Suppressor macrophage treated with lipopolysaccharide for 4 hours (primary cell): ENCODE measurements at regions not wholly inside any gene's neighbourhood (a gene's known extent, or its start where the extent isn't known, plus 50 kb on each side); places are given as distances from the start of the nearest gene placed in this dataset.
A peak's percentile ranks its signal among the peaks of the same experiment; 100 is the strongest.

ENCODE experiments used
- DNase-seq: peaks from one replicate; pipeline ENCODE4 v3.0.0-alpha.2; 2020

DNA sequence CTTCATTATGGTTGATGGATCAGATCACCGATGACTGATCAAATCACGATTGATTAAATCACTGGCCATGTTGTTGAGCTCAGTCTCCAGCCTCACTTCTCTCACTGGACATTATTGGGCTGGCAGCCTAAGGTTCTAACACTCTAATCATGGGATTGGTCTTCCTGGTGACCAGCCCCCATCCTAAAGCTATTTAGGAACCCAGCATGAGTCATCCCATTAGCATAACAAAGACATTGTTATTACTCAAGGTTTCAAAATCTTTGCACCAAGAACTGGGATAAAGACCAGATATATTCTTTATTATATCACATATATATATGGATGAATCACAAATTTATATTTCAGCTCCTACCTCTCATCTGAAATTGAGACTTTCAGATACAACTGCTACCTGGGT is 272.1 kb upstream of the IL12B start:
- no peak for DNase-seq

- DNase-seq: no peak
Observed at GRCh38 chr5:159605585-159605984, 275.3 kb upstream of the IL12B start.

DNA sequence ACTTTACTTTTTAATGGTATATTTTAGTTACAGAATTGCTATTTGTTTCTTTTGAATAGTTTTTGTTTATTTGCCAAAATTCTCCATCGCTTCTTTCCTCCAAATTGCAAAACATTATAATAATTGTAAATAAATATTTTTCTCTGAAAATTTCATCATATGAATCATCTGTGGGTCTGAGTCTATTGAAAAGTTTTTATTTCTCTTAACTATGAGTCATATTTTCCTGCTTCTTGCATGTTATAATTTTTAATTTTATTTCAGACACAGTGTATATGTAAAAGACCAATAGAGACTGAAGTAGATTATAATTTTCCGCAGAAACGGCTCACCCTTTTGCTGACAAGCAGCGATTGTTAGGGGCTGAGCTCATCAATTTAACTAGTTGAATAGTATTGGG is 279.1 kb upstream of the IL12B start:
- no peak for DNase-seq

- DNase-seq: no peak
Observed at GRCh38 chr5:159610966-159611579, 280.8 kb upstream of the IL12B start.

GRCh38 chr5:159616952-159617351 is 286.7 kb upstream of the IL12B start:
- DNase-seq: peak; percentile 39

GRCh38 chr5:159619826-159620225 is 289.5 kb upstream of the IL12B start:
- no peak for DNase-seq

- DNase-seq: no peak
Observed at GRCh38 chr5:159620853-159621540, 290.7 kb upstream of the IL12B start.

DNA sequence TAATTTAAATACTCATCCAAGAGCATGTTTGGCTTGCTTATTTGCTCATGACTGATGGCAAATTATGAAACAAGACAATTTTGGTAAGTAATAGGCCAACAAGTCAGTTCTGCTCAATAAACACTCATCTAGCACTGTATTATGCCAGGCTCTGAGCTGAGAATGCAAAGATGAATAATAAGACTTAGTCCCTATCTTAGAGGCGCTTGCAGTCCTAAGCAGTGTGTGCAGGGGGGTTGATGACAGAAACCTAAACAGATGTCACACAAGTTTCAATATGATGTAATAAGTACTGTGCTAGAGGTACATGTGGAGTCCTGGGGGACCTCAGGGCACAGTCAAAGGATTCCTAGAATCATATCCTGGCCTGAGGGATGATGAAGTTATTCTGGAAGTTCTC is 287.6 kb upstream of the ADRA1B start:
- DNase-seq: no peak

DNA sequence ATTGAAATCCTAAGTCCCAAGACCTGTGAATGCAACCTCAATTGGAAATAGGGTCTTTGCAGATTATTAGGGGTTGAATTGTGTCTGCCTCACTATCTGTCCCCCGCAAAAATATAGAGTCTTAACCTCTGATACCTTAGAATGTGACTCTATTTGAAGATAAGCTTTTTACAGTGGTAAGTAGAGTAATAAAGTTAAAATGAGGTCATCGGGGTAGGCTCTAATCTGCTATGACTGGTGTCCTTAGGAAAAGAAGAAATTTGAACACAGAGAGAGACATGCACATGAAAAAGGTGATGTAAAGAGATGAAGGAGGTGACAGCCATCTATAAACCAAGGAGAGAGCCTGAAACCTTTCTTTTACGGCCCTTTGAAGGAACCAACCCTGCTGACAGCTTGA is 287.1 kb upstream of the ADRA1B start:
- no peak for DNase-seq

DNA sequence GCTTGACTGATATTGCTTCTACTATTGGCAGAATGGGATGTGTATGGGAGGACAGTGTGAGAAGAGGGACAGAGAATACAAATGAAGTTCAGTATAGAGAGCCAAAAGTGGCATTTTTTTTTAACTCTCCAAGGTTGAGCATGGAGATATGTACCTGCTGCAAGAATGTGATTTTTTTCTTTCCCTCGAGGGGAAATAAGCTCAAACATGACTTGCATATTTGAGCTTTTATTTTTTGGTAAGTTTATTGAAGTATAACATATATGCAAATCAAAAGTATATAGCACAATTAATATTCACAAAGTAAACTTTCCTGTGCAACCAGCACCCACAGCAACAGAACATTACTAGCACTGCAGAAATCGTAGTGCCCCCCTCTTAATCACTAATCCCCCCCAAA is 285.7 kb upstream of the ADRA1B start:
- DNase-seq: no peak

- no peak for DNase-seq
Observed at GRCh38 chr5:159631001-159631400, 285.3 kb upstream of the ADRA1B start.

GRCh38 chr5:159632866-159633265 is 283.4 kb upstream of the ADRA1B start:
- DNase-seq: no peak

DNA sequence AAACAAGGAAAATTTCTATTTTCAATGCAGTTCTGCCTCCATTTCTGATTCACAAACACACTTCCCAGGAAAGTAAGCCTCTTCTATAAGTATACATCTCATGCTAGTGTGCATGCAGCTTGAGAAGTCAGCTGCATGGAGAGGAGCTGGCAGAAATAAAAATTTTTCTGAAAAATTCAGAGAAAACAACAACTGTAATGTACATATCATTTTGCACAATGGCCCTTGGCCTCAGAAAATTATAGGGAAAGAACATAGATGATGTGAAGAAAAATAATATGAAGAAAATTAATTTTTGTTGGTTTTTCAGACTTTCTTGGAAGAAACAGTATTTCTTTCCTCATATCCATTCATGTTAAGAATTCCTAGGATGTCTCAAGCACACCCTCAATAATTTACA is 277.8 kb upstream of the ADRA1B start:
- no peak for DNase-seq

- no peak for DNase-seq
Observed at GRCh38 chr5:159638954-159639559, 277.2 kb upstream of the ADRA1B start.

- no peak for DNase-seq
Observed at GRCh38 chr5:159639590-159639989, 276.7 kb upstream of the ADRA1B start.

DNA sequence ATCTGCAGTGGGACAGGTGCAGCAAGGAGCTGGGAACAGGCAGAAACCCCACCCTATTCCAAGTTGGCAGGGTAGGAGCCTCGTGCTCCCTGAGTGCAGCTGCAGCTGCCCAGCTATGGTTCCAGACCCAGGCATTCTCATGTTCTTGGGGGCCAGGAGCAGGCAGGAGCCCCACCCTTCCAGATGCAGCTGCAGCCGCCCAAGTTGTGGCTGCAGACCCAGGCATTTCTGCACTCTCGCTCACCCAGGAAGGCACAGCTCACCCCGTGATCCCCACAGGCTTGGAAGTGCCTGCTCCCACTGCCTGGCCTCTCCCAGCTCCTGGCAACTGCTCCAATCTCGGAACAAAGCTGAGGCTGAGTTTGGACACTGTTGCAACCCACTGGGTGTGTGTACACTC is 275.8 kb upstream of the ADRA1B start:
- DNase-seq: no peak

DNA sequence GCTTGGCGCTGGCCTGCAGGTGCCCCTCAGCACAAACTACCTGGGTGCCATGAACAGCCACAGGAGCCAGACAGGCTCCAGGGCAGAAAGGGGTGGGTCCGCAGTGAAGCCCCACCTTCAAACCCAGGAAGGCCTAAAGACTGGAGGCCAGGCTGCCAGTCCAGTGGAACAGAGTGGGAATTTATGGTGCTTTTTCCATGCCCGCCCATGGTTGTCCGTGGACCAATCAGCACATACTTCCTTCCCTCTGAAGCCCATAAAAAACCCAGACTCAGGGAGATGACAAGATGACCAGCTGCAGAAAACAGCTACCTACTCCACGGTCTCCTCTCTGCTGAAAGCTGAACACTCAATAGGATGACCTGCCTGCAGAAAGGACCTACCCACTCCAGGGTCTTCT is 275.4 kb upstream of the ADRA1B start:
- DNase-seq: no peak

DNA sequence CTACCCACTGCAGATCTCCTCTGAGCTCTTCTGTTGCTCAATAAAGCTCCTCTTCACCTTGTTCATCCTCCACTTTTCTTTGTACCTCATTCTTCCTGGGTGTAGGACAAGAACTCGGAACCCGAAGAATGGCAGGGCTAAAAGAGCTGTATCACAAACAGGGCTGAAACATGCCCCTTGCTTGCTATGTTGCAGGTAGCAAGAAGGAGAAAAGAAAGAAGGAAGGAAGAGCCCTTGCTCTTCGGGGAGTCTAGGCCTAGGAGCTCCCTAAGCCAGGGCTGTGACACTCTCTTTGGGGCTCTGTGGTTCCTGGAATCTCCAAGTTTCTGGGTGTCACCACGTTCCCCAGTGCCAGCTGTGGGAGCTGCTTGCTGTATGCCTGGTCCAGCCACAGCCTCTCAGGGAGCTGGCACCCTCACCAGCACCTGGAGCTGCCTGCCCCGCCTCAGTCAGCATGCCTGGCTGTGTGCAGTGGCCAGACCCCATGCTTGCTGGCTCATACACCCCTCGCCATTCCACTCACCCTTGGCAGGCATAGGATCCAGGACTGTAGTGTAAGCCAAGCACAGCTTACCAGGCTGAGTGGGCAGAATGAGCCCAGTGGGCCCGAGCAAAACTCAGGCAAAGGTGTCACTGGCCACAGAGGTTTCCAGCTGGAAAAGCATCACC is 274.8 kb upstream of the ADRA1B start:
- no peak for DNase-seq

DNA sequence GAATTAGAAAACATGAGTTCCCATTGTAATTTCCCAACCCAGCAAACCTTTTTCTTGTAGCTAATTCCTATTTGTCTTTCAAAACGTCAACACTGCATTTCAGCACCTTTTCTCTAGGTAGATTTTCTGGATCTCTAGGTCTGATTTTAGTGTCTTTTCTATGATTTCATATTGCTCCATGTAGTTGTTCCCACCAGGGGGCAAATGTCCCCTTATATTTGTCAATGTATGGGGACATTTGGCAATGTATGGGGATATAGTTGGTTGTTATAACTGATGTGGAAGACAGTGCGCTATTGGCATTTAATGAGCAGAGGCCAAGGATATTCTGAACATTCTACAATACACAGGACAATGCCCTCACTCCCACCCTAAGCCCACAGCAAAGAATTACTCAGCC is 273.9 kb upstream of the ADRA1B start:
- DNase-seq: no peak

DNA sequence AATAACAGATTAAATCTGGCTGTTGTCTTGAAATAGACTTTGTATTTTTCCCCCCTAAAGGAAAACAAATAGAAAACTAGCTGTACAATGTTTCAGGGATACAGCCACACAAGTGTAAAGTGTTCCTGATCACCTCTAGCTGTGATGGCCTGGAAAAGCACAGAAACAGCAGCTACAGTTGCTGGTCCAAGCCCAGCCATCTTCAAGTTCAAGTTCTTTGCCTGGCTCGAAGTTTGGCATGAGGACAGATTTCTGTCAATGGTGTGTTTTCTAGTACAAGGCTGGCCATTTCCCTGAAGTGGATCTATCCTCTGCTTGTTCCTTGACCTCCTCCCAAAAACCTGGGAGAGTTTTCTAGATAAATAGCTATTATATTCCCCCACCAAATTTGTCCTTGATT is 272.2 kb upstream of the ADRA1B start:
- DNase-seq: no peak

DNA sequence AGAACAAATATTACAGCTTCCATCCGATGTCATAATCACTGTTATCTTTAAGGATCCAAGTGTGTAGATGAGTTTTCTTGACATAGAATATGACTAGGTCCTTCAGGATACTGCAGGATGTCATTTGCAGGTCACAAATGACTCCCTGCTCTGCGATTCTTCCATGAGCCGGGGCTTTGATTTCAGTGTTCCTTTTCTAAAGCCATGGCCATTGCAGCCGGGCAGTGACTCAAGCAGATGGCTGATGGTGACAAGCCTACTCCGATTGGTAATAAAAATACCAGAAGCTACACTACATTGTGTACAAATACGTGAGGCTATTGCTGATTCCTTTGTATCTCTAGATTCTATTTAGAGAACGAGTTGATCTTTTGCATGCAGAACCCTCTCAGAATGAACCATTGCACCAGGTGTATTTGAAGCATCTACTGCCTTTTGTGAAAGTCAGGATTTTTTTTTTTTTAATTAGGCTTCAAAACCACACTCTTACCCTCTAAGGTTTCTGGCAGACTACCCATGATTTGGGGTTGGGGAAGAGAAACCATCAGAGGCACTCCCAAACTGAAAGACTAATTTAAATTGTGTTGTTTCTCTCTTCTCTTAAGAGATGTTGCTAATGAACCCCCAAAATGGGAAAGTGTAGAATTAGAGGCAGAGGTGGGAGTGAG is 271.0 kb upstream of the ADRA1B start:
- no peak for DNase-seq

DNA sequence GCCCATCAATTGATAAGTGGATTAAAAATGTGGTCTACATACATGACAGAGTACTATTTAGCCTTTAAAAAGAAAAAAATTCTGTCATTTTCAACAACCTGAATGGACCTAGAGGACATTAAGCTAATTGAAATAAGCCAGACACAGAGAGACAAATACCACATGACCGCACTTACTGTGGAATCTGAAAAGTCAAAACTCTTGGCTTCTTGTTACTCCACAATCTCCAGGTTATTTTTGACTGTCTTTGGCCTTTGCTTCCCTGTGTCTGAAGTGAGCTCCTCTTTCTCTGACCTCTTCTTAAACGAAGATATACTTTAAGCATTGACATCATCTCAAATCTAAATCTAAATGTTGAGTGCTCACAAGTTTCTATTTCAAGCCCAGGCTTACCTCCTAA is 265.5 kb upstream of the ADRA1B start:
- DNase-seq: no peak

DNA sequence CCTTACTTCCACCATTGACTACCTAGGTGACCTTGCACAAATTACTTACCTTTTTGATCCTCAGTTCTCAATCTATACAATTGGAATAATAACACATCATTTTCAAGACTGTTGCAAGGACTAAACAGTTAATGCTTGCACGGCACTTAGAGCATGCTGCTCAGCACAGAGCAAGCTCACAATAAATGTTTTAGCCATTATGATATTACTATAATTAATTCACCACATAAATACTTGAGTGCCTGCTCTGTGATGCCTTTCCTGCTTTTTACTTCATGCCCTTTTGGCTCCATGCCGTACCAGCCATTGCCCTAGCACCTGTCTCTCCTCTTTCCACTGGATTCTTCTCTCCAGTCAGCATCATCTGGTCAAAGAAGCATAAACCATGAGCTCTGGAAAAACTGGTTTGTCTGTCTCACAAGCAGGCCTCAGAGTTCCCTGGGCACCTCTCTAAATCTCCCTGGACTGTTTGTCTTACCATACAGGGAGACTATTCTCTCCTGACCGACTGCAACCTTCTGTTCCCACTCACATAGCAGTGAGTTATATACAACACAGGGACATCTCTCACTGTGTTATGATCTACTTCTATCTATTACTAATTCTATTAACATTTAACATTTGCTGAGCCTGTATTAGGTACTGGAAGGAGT is 260.4 kb upstream of the ADRA1B start:
- DNase-seq: no peak
